ENCODE measurements at regions not wholly inside any gene's neighbourhood (a gene's known extent, or its start where the extent isn't known, plus 50 kb on each side); places are given as distances from the start of the nearest gene placed in this dataset.

DNA sequence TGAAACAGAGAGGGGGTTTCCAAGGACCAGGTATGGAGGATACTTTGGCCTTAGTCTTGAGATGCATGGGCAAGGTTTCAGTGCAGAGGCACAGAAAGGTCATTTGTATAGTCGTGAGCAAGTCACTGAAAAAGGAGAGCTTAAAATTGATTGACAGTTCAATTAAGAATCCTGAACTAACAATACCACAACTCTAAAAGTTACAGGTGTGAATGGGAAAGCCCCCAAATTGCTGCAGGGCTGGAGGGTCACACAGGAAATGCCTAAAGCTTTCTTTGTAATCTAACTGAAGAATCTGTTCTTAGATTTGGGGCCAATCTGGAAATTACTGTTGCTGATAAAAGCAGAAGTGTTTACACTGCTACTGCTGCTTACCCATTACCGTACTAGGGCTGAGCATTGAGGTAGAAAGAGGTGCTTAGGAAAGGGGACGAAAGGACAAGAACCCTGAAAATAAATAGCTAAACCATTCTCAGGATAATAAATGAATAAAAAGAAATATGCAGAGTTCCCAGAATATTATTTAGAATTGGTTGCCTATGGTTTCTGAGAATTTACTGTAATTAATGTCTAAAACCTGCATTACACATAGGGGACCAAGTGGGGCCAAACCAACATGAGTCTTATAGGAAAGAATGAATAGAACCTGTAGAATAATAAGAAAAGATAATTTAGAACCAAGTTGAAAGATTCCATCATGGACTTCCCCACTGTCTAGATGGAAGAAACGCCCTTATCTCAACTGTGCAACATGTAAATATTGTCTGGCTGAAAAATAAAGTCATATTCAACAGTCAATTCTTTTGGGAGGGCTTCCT lies 91.9 kb upstream of the PPP1R2C start:
- Histone ChIP-seq H3K4me1 (ENCODE audit: control insufficient read depth in 2 of 2, insufficient read depth in 2 of 2, low read length in 1 of 2) (no peaks in the 10 kb centered on the region), H3K36me3 (ENCODE audit: control insufficient read depth in 2 of 2, insufficient read depth in 2 of 2, low read length in 1 of 2) (no peaks in the 10 kb centered on the region), H3K4me3 (ENCODE audit: low read depth in 1 of 2, low read length in 2 of 2) (no peak overlapping the region), H3K9me3 (ENCODE audit: control insufficient read depth in 2 of 2, insufficient read depth in 1 of 2, low read depth in 1 of 2, low read length in 1 of 2) (no peaks in the 10 kb centered on the region), H3K27me3 (ENCODE audit: control insufficient read depth in 1 of 2, insufficient read depth in 2 of 2, low read length in 2 of 2) (no peaks in the 10 kb centered on the region), H3K27ac (ENCODE audit: low read depth in 2 of 2, low read length in 1 of 2) (no peak overlapping the region)
- 59 to 84% methylated on average over 4 of the region's 4 CpGs for WGBS, 2 donors

DNA sequence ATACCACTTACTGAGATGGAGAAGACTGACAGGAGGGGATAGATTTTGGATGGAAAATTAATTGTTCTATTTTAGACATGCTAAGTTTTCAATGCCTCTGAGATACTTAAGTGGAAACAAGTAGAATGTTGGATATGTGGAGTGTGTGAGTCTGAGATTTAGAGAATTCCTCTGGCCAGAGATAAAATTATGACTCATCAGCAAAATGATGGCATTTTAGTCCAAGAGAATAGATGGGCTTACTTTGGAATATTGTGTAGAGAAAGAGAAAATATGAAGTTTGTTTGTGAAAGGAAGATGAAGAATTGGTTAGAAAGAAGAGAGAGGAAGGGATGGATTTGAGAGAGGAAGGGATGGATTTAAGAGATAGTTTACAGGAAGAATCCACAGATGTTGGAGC lies 108.6 kb upstream of the PPP1R2C start:
- no peak overlapping the region for H3K4me3 ChIP-seq (ENCODE audit: low read depth in 1 of 2, low read length in 2 of 2)
- H3K4me1 ChIP-seq (ENCODE audit: control insufficient read depth in 2 of 2, insufficient read depth in 2 of 2, low read length in 1 of 2), result no peaks in the 10 kb centered on the region
- no peak overlapping the region for H3K27ac ChIP-seq (ENCODE audit: low read depth in 2 of 2, low read length in 1 of 2)
- no peaks in the 10 kb centered on the region for H3K27me3 ChIP-seq (ENCODE audit: control insufficient read depth in 1 of 2, insufficient read depth in 2 of 2, low read length in 2 of 2)
- no peaks in the 10 kb centered on the region for H3K9me3 ChIP-seq (ENCODE audit: control insufficient read depth in 2 of 2, insufficient read depth in 1 of 2, low read depth in 1 of 2, low read length in 1 of 2)
- H3K36me3 ChIP-seq (ENCODE audit: control insufficient read depth in 2 of 2, insufficient read depth in 2 of 2, low read length in 1 of 2), result no peaks in the 10 kb centered on the region

DNA sequence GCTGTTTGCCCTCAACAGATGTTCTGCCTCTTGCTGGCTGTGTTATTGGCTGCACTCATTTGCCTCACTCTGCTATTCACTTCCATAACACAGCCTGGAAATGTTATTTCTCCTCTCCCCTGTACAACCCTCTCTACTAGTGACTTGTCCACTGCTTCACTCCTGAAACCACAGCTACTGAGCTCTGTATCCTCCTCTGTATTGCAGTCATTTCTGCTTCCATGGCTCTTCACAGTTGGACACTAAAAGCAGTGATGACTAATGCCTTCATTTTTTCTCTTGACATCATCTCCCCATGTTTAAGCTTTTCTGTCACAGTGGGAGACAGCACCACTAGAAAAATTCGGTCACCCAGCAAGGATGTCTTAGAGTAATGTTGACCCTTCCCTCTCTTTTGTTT lies 123.0 kb upstream of the PPP1R2C start:
- Histone ChIP-seq H3K27me3 (ENCODE audit: control insufficient read depth in 1 of 2, insufficient read depth in 2 of 2, low read length in 2 of 2) (no peaks in the 10 kb centered on the region), H3K4me3 (ENCODE audit: low read depth in 1 of 2, low read length in 2 of 2) (no peak overlapping the region), H3K9me3 (ENCODE audit: control insufficient read depth in 2 of 2, insufficient read depth in 1 of 2, low read depth in 1 of 2, low read length in 1 of 2) (no peaks in the 10 kb centered on the region), H3K27ac (ENCODE audit: low read depth in 2 of 2, low read length in 1 of 2) (no peak overlapping the region), H3K36me3 (ENCODE audit: control insufficient read depth in 2 of 2, insufficient read depth in 2 of 2, low read length in 1 of 2) (no peaks in the 10 kb centered on the region), H3K4me1 (ENCODE audit: control insufficient read depth in 2 of 2, insufficient read depth in 2 of 2, low read length in 1 of 2) (no peaks in the 10 kb centered on the region)
- 38 to 39% methylated on average over 1 of the region's 1 CpG for WGBS, 2 donors

DNA sequence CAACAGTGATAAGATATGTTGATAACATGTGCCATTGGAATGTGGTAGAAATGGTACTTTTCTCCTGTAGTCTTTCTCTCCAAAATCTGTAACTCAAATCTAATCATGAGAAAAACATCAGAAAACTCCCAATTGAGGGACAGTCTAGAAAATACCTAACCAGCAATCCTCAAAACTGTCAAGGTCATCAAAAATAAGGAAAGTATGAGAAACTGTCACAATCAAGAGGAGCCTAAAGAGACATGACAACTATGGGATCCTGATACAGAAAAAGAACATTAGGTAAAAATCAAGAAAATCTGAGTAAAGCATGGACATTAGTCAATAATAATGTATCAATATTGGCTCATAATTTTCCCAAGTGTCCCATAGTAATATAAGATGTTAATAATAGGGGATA lies 124.5 kb upstream of the PPP1R2C start:
- H3K4me3 ChIP-seq (ENCODE audit: low read depth in 1 of 2, low read length in 2 of 2), result no peak overlapping the region
- no peaks in the 10 kb centered on the region for H3K27me3 ChIP-seq (ENCODE audit: control insufficient read depth in 1 of 2, insufficient read depth in 2 of 2, low read length in 2 of 2)
- no peaks in the 10 kb centered on the region for H3K4me1 ChIP-seq (ENCODE audit: control insufficient read depth in 2 of 2, insufficient read depth in 2 of 2, low read length in 1 of 2)
- no peak overlapping the region for H3K27ac ChIP-seq (ENCODE audit: low read depth in 2 of 2, low read length in 1 of 2)
- no peaks in the 10 kb centered on the region for H3K9me3 ChIP-seq (ENCODE audit: control insufficient read depth in 2 of 2, insufficient read depth in 1 of 2, low read depth in 1 of 2, low read length in 1 of 2)
- no peaks in the 10 kb centered on the region for H3K36me3 ChIP-seq (ENCODE audit: control insufficient read depth in 2 of 2, insufficient read depth in 2 of 2, low read length in 1 of 2)

DNA sequence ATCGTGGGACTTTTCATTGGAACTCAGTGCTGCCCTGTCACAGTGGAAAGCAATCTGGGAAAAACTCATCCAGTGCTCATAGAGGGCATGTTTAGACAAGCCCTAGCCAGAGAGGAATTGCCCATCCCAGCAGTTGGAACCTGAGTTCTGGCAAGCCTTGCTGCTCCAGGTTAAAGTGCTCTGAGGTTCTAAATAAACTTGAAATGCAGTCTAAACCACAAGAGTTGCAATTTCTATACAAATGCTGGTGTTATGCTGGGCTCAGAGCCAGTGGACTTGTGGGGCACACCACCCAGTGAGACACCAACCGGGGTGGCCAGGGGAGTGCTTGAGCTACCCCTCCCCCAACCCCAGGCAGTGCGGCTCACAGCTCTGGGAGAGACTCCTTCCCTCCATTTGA lies 142.8 kb upstream of the PPP1R2C start:
- no peaks in the 10 kb centered on the region for H3K36me3 ChIP-seq (ENCODE audit: control insufficient read depth in 2 of 2, insufficient read depth in 2 of 2, low read length in 1 of 2)
- peaks cover 0 to 3% of the 10 kb centered on the region in 2 donors for H3K27me3 ChIP-seq (ENCODE audit: control insufficient read depth in 1 of 2, insufficient read depth in 2 of 2, low read length in 2 of 2)
- no peak overlapping the region for H3K4me3 ChIP-seq (ENCODE audit: low read depth in 1 of 2, low read length in 2 of 2)
- no peaks in the 10 kb centered on the region for H3K9me3 ChIP-seq (ENCODE audit: control insufficient read depth in 2 of 2, insufficient read depth in 1 of 2, low read depth in 1 of 2, low read length in 1 of 2)
- H3K4me1 ChIP-seq (ENCODE audit: control insufficient read depth in 2 of 2, insufficient read depth in 2 of 2, low read length in 1 of 2), result no peaks in the 10 kb centered on the region
- no peak overlapping the region for H3K27ac ChIP-seq (ENCODE audit: low read depth in 2 of 2, low read length in 1 of 2)
- WGBS, 2 donors, result 56 to 60% methylated on average over 3 of the region's 3 CpGs

DNA sequence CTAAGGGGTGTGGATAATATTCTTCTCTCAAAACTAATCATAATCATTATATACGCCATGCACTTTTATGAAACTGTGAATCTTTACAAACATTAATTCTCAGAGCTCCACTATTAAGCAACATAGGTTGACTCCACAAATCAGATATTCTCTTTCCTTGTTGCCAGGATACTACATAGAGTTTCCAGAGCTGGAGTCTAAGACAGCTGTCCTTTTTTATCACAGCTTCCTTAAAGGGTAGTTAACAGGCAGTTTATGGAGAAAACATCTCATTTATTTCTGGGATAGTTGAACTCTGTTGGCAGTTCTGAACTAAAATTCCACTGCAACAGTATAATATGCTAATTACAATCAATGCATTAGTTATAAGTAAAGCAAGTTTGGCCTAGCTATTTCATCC lies 152.1 kb upstream of the PPP1R2C start:
- no peak overlapping the region for H3K27ac ChIP-seq (ENCODE audit: low read depth in 2 of 2, low read length in 1 of 2)
- no peaks in the 10 kb centered on the region for H3K36me3 ChIP-seq (ENCODE audit: control insufficient read depth in 2 of 2, insufficient read depth in 2 of 2, low read length in 1 of 2)
- H3K4me3 ChIP-seq (ENCODE audit: low read depth in 1 of 2, low read length in 2 of 2), result no peak overlapping the region
- H3K9me3 ChIP-seq (ENCODE audit: control insufficient read depth in 2 of 2, insufficient read depth in 1 of 2, low read depth in 1 of 2, low read length in 1 of 2), result no peaks in the 10 kb centered on the region
- H3K27me3 ChIP-seq (ENCODE audit: control insufficient read depth in 1 of 2, insufficient read depth in 2 of 2, low read length in 2 of 2), result no peaks in the 10 kb centered on the region
- no peaks in the 10 kb centered on the region for H3K4me1 ChIP-seq (ENCODE audit: control insufficient read depth in 2 of 2, insufficient read depth in 2 of 2, low read length in 1 of 2)
- 73 to 100% methylated on average over 1 of the region's 1 CpG for WGBS, 2 donors

DNA sequence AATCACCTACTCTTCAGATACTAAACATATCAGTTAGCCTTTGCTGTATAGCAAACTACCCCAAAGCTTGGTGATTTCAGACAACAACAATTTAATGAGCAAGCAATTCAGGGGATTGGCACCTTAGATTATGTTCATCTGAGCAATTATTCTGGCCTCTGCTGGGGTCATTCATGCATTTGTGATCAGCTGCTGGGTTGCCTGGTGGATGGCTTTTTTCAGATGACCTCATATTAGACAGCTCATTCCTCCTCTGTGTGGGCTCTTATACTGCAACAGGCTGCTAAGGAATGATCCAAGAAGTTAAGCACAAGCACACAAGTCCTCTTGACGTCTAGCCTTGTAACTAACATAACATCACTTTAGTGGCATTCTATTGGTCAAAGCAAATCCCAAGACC lies 153.0 kb upstream of the PPP1R2C start:
- 64 to 70% methylated on average over 1 of the region's 1 CpG for WGBS, 2 donors
- Histone ChIP-seq H3K27me3 (ENCODE audit: control insufficient read depth in 1 of 2, insufficient read depth in 2 of 2, low read length in 2 of 2) (no peaks in the 10 kb centered on the region), H3K36me3 (ENCODE audit: control insufficient read depth in 2 of 2, insufficient read depth in 2 of 2, low read length in 1 of 2) (no peaks in the 10 kb centered on the region), H3K27ac (ENCODE audit: low read depth in 2 of 2, low read length in 1 of 2) (no peak overlapping the region), H3K9me3 (ENCODE audit: control insufficient read depth in 2 of 2, insufficient read depth in 1 of 2, low read depth in 1 of 2, low read length in 1 of 2) (no peaks in the 10 kb centered on the region), H3K4me1 (ENCODE audit: control insufficient read depth in 2 of 2, insufficient read depth in 2 of 2, low read length in 1 of 2) (no peaks in the 10 kb centered on the region), H3K4me3 (ENCODE audit: low read depth in 1 of 2, low read length in 2 of 2) (no peak overlapping the region)

DNA sequence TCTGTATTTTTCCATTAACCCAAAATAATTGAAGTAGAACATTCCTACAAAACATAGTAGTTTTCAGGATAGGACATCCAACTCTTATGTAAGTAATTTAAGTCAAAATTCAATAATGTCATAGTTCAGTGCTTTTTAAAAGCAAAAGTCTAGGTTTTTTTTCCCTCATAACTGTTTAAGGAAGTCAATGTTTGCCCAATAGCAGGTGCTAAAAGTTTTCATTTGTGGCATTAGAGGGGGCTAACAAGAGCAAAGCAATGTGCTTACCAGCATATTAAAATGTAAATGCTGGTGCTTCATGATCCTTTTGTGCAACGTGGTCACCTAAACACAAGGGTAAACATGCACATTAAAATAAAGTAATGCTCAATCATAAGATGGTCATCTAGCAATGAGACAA lies 155.2 kb upstream of the PPP1R2C start:
- WGBS, 2 donors, result 61 to 65% methylated on average over 1 of the region's 1 CpG

DNA sequence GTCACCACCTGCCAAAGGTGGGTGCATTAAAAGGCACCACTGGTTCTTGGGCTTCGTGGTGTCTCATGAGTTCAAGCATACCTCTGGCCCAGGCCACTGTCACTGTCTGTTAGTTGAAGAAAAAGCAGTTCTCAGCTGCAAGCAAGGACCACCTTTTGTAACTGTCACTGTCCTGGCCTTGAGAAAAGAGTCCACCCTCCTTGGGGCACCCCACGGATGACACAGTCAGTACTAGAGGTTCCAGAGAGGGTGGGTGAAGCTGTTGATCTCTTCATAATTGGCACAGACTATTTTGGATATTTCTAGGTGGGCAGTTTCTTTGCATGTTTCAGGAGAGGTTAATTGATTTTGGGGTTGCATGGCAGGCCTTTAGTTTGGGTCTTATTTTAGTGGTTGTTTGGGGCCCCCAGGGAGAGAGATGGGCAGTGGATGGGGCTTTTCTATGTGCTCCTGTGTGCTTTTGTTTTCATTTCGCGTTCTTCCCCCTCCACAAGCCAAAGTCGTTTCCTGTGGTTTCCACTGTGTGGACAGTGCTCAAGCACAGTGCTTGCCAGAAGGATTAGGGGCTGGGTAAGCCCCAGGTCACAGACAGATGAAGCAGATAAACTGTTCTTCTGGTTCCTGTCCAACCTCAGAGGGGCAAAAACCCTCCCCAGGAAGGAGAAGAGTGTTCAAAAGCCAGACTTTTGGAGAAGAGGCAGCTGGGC lies 156.2 kb upstream of the PPP1R2C start:
- no peak overlapping the region for H3K4me3 ChIP-seq (ENCODE audit: low read depth in 1 of 2, low read length in 2 of 2)
- H3K36me3 ChIP-seq (ENCODE audit: control insufficient read depth in 2 of 2, insufficient read depth in 2 of 2, low read length in 1 of 2), result no peaks in the 10 kb centered on the region
- 30 to 33% methylated on average over 5 of the region's 5 CpGs for whole genome bisulfite sequencing, 2 donors
- no peaks in the 10 kb centered on the region for H3K9me3 ChIP-seq (ENCODE audit: control insufficient read depth in 2 of 2, insufficient read depth in 1 of 2, low read depth in 1 of 2, low read length in 1 of 2)
- H3K4me1 ChIP-seq (ENCODE audit: control insufficient read depth in 2 of 2, insufficient read depth in 2 of 2, low read length in 1 of 2), result no peaks in the 10 kb centered on the region
- H3K27ac ChIP-seq (ENCODE audit: low read depth in 2 of 2, low read length in 1 of 2), result no peak overlapping the region
- H3K27me3 ChIP-seq (ENCODE audit: control insufficient read depth in 1 of 2, insufficient read depth in 2 of 2, low read length in 2 of 2), result no peaks in the 10 kb centered on the region

More for the DNA sequence above, 155.2 kb upstream of the PPP1R2C start:
- Histone ChIP-seq H3K27ac (ENCODE audit: low read depth in 2 of 2, low read length in 1 of 2) (no peak overlapping the region), H3K4me1 (ENCODE audit: control insufficient read depth in 2 of 2, insufficient read depth in 2 of 2, low read length in 1 of 2) (no peaks in the 10 kb centered on the region), H3K9me3 (ENCODE audit: control insufficient read depth in 2 of 2, insufficient read depth in 1 of 2, low read depth in 1 of 2, low read length in 1 of 2) (no peaks in the 10 kb centered on the region), H3K36me3 (ENCODE audit: control insufficient read depth in 2 of 2, insufficient read depth in 2 of 2, low read length in 1 of 2) (no peaks in the 10 kb centered on the region), H3K27me3 (ENCODE audit: control insufficient read depth in 1 of 2, insufficient read depth in 2 of 2, low read length in 2 of 2) (no peaks in the 10 kb centered on the region), H3K4me3 (ENCODE audit: low read depth in 1 of 2, low read length in 2 of 2) (no peak overlapping the region)

DNA sequence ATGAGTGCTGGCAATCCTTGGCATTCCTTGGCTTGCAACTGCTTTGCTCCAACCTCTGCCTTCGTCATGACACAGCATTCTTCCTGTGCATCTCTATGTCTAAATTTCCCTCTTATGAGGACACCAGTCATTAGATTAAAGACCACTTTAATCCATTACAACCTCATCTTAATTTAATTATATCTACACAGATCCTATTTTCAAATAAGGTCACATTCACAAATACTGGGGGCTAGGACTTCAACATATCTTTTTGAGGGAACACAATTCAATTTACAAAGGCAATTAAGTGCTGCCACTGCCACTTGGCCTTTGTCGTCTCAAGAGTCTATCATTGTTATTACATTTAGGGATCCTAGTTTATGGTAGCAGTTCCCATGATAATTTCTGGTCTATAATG lies 163.7 kb upstream of the PPP1R2C start:
- H3K27me3 ChIP-seq (ENCODE audit: control insufficient read depth in 1 of 2, insufficient read depth in 2 of 2, low read length in 2 of 2), result peaks cover 0 to 6% of the 10 kb centered on the region in 2 donors
- H3K9me3 ChIP-seq (ENCODE audit: control insufficient read depth in 2 of 2, insufficient read depth in 1 of 2, low read depth in 1 of 2, low read length in 1 of 2), result no peaks in the 10 kb centered on the region
- 91 to 96% methylated on average over 2 of the region's 2 CpGs for WGBS, 2 donors
- H3K4me3 ChIP-seq (ENCODE audit: low read depth in 1 of 2, low read length in 2 of 2), result no peak overlapping the region
- H3K36me3 ChIP-seq (ENCODE audit: control insufficient read depth in 2 of 2, insufficient read depth in 2 of 2, low read length in 1 of 2), result no peaks in the 10 kb centered on the region
- H3K27ac ChIP-seq (ENCODE audit: low read depth in 2 of 2, low read length in 1 of 2), result no peak overlapping the region
- no peaks in the 10 kb centered on the region for H3K4me1 ChIP-seq (ENCODE audit: control insufficient read depth in 2 of 2, insufficient read depth in 2 of 2, low read length in 1 of 2)

Measured in esophagus (tissue), 2 donors.